A549 (cell line): ENCODE measurements at regions not wholly inside any gene's neighbourhood (a gene's known extent, or its start where the extent isn't known, plus 50 kb on each side); places are given as distances from the start of the nearest gene placed in this dataset.

Source experiments
- BHLHE40 ChIP-seq: IDR thresholded peaks from 2 replicates; pipeline ENCODE4 v1.6.1; 2012; ENCODE audit warnings: low read depth, low read length, inconsistent platforms
- CTCF ChIP-seq: fragments of >200 bp; sonication (Bioruptor Twin); formaldehyde crosslinking; IDR thresholded peaks from 3 replicates; pipeline ENCODE4 v1.5.1; 2016
- HDAC2 ChIP-seq: fragments of 200-600 bp; sonication (generic); IDR thresholded peaks from 2 replicates; pipeline ENCODE4 v1.6.1; 2016
- MAX ChIP-seq: IDR thresholded peaks from 2 replicates; pipeline ENCODE4 v1.6.1; 2012
- NFE2L2 ChIP-seq: fragments of 150-350 bp; conservative IDR thresholded peaks from 2 replicates; pipeline ENCODE4 v1.6.1; 2014; ENCODE audit warnings: low read length
- PBX3 ChIP-seq: IDR thresholded peaks from 2 replicates; pipeline ENCODE4 v1.6.1; 2012
- PHF8 ChIP-seq: fragments of 200-600 bp; sonication (generic); IDR thresholded peaks from 2 replicates; pipeline ENCODE4 v1.6.1; 2016; ENCODE audit warnings: low read depth, mild to moderate bottlenecking, antibody characterized with exemption, moderate library complexity, borderline replicate concordance
- POLR2A ChIP-seq: IDR thresholded peaks from 2 replicates; pipeline ENCODE4 v1.6.1; 2012; ENCODE audit warnings: mild to moderate bottlenecking, low read length
- POLR2AphosphoS2 ChIP-seq: conservative IDR thresholded peaks from 2 replicates; pipeline ENCODE4 v1.6.1; 2012; ENCODE audit warnings: low read length, improper control_type of control experiment, inconsistent platforms
- RAD21 ChIP-seq, 2 experiments: fragments of >200 bp in 1 of 2; sonication (Bioruptor Twin) in 1 of 2; formaldehyde crosslinking in 1 of 2; IDR thresholded peaks in 1 of 2; conservative IDR thresholded peaks in 1 of 2; 2 replicates in 1 of 2; 3 replicates in 1 of 2; pipeline ENCODE4 v1.6.1; 2012 to 2018; ENCODE audit warnings: inconsistent platforms in 1 of 2

- TF ChIP-seq CTCF (no peak), BHLHE40 (no peak), HDAC2 (no peak), MAX (no peak), POLR2A (no peak), PHF8 (no peak), PBX3 (no peak), POLR2AphosphoS2 (no peak), NFE2L2 (no peak), RAD21 (conservative IDR thresholded peaks at IDR 0.05 in 1 of 2, IDR thresholded peaks at IDR 0.05 in 1 of 2) (no peak)
Measured at GRCh38 chr3:165716592-165716991, 120.6 kb downstream of the BCHE start.
